ENCODE measurements at regions not wholly inside any gene's neighbourhood (a gene's known extent, or its start where the extent isn't known, plus 50 kb on each side); places are given as distances from the start of the nearest gene placed in this dataset.

GRCh38 chr7:26593393-26593792 is 271.0 kb downstream of the SKAP2 start:
- Histone ChIP-seq H3K9ac (no peak overlapping the region), H3K27me3 (no peaks in the 10 kb centered on the region), H4K20me1 (no peaks in the 10 kb centered on the region), H3K4me3 (no peak overlapping the region), H3K36me3 (no peaks in the 10 kb centered on the region), H3K27ac (no peak overlapping the region), H3K4me2 (no peak overlapping the region), H3K9me3 (replicated peaks in 1 of 11) (no peaks in the 10 kb centered on the region), H3K4me1 (peaks cover 0 to 13% (median 7%) of the 10 kb centered on the region in 10 experiments; a peak in 9 of 20 replicates)
- TF ChIP-seq Cebpa-rat (IDR thresholded peaks at IDR 0.05), result no peak

- H3K36me3 ChIP-seq, result no peaks in the 10 kb centered on the region
- no peak overlapping the region for H3K4me2 ChIP-seq
- no peaks in the 10 kb centered on the region for H3K27me3 ChIP-seq
- H3K27ac ChIP-seq, result no peak overlapping the region
- H3K4me1 ChIP-seq, result peaks cover 0 to 11% (median 7%) of the 10 kb centered on the region in 10 experiments; a peak in 9 of 20 replicates
- H3K9me3 ChIP-seq (replicated peaks in 1 of 11), result no peaks in the 10 kb centered on the region
- no peak overlapping the region for H3K9ac ChIP-seq
- H3K4me3 ChIP-seq, result no peak overlapping the region
- no peaks in the 10 kb centered on the region for H4K20me1 ChIP-seq
- TF ChIP-seq Cebpa-rat (IDR thresholded peaks at IDR 0.05), result no peak
These were observed 270.5 kb downstream of the SKAP2 start for GRCh38 chr7:26593896-26594295.

- Histone ChIP-seq H3K27ac (no peak overlapping the region), H3K36me3 (no peaks in the 10 kb centered on the region), H3K9ac (no peak overlapping the region), H3K4me2 (no peak overlapping the region), H3K4me3 (no peak overlapping the region), H3K9me3 (replicated peaks in 1 of 11) (no peaks in the 10 kb centered on the region), H3K4me1 (peaks cover 0 to 9% (median 7%) of the 10 kb centered on the region in 10 experiments; a peak in 9 of 20 replicates), H3K27me3 (no peaks in the 10 kb centered on the region), H4K20me1 (no peaks in the 10 kb centered on the region)
- TF ChIP-seq Cebpa-rat (IDR thresholded peaks at IDR 0.05), result no peak
These were observed 269.8 kb downstream of the SKAP2 start for GRCh38 chr7:26594553-26594952.

- Histone ChIP-seq H3K9ac (no peak overlapping the region), H3K27me3 (no peaks in the 10 kb centered on the region), H3K9me3 (replicated peaks in 1 of 11) (no peaks in the 10 kb centered on the region), H3K36me3 (no peaks in the 10 kb centered on the region), H3K4me2 (no peak overlapping the region), H3K4me1 (no peaks in the 10 kb centered on the region), H4K20me1 (no peaks in the 10 kb centered on the region), H3K27ac (no peak overlapping the region), H3K4me3 (no peak overlapping the region)
- TF ChIP-seq Cebpa-rat (IDR thresholded peaks at IDR 0.05), result no peak
These were observed 265.5 kb downstream of the SKAP2 start for GRCh38 chr7:26598867-26599266.

- TF ChIP-seq Cebpa-rat (IDR thresholded peaks at IDR 0.05), result no peak
These were observed 264.4 kb downstream of the SKAP2 start for GRCh38 chr7:26599982-26600381.

DNA sequence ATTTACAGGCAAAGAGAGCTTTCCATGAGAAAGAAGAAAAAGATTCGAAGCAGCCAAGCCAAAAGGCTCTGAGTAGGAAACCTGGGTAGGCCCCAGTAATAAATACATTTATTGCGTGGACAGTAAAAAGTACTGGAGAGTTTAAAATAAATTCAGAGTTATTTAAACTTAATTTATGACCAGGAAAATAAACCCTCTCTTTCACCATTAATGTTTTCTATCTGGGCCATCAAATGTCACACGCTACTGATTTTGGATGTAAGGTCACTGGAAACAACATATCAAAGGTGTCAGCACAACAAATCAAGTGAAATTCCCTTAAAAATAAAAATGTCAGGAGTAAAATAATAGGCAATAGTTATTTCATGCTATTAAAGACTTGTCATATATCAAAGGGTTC is 264.0 kb downstream of the SKAP2 start:
- Histone ChIP-seq H3K9me3 (replicated peaks in 1 of 11) (no peaks in the 10 kb centered on the region), H4K20me1 (no peaks in the 10 kb centered on the region), H3K27ac (no peak overlapping the region), H3K36me3 (no peaks in the 10 kb centered on the region), H3K4me3 (no peak overlapping the region), H3K27me3 (no peaks in the 10 kb centered on the region), H3K4me2 (no peak overlapping the region), H3K9ac (no peak overlapping the region), H3K4me1 (no peaks in the 10 kb centered on the region)
- no peak for TF ChIP-seq Cebpa-rat (IDR thresholded peaks at IDR 0.05)

More at GRCh38 chr7:26599982-26600381, 264.4 kb downstream of the SKAP2 start:
- H3K27ac ChIP-seq, result no peak overlapping the region
- H4K20me1 ChIP-seq, result no peaks in the 10 kb centered on the region
- no peak overlapping the region for H3K4me3 ChIP-seq
- no peaks in the 10 kb centered on the region for H3K9me3 ChIP-seq (replicated peaks in 1 of 11)
- H3K9ac ChIP-seq, result no peak overlapping the region
- H3K36me3 ChIP-seq, result no peaks in the 10 kb centered on the region
- H3K4me2 ChIP-seq, result no peak overlapping the region
- no peaks in the 10 kb centered on the region for H3K4me1 ChIP-seq
- no peaks in the 10 kb centered on the region for H3K27me3 ChIP-seq

DNA sequence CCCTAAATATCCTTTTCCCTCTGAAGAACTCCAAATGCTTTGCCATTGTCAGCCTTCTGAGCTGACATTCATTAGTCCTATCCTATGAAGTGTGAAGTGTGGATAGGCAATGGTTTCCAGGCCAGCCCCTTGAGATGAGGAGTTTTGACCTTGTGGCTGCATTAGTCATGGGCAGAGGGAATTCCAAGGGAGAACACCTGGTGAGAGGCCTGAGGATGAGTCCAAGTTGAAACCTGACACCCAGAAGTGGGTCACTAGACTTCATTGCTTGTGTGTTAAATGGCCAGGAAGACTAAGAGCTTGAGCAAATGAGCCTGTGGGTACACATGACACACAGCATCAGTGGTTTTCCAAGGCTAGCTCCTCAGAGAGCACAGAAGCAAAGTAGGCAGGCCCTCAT is 260.8 kb downstream of the SKAP2 start:
- Histone ChIP-seq H3K36me3 (no peaks in the 10 kb centered on the region), H4K20me1 (no peaks in the 10 kb centered on the region), H3K9me3 (replicated peaks in 1 of 11) (no peaks in the 10 kb centered on the region), H3K4me3 (no peak overlapping the region), H3K27ac (no peak overlapping the region), H3K4me1 (no peaks in the 10 kb centered on the region), H3K9ac (no peak overlapping the region), H3K27me3 (no peaks in the 10 kb centered on the region), H3K4me2 (no peak overlapping the region)
- no peak for TF ChIP-seq Cebpa-rat (IDR thresholded peaks at IDR 0.05)

GRCh38 chr7:26608402-26608801 is 256.0 kb downstream of the SKAP2 start:
- TF ChIP-seq Cebpa-rat (IDR thresholded peaks at IDR 0.05), result no peak
- no peak overlapping the region for H3K4me3 ChIP-seq
- no peak overlapping the region for H3K27ac ChIP-seq
- H4K20me1 ChIP-seq, result no peaks in the 10 kb centered on the region
- no peak overlapping the region for H3K4me2 ChIP-seq
- H3K27me3 ChIP-seq, result no peaks in the 10 kb centered on the region
- no peaks in the 10 kb centered on the region for H3K36me3 ChIP-seq
- no peaks in the 10 kb centered on the region for H3K9me3 ChIP-seq (replicated peaks in 1 of 11)
- no peaks in the 10 kb centered on the region for H3K4me1 ChIP-seq
- no peak overlapping the region for H3K9ac ChIP-seq

DNA sequence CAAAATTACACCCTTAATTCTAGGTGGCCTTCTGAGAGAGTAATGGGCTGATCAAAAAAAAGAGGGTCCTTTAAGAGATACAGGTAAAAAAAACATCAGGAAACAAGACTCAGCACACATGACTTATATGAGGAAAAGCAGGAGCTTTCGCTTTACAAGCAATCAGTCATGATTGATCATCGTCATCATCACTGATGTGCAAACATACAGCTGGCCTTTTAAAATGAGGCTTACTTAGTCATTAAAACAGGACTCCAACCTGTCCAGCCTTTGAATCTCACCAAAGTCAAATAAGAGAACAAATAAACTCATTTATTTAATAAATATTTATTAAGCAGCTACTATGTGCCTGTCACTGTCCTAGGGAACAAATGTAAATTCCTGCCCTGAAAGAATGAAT is 255.3 kb downstream of the SKAP2 start:
- Histone ChIP-seq H3K9ac (no peak overlapping the region), H3K27ac (no peak overlapping the region), H3K9me3 (replicated peaks in 1 of 11) (no peaks in the 10 kb centered on the region), H3K4me3 (no peak overlapping the region), H3K36me3 (no peaks in the 10 kb centered on the region), H4K20me1 (no peaks in the 10 kb centered on the region), H3K4me2 (no peak overlapping the region), H3K4me1 (no peaks in the 10 kb centered on the region), H3K27me3 (no peaks in the 10 kb centered on the region)
- no peak for TF ChIP-seq Cebpa-rat (IDR thresholded peaks at IDR 0.05)

- Histone ChIP-seq H3K4me1 (no peaks in the 10 kb centered on the region), H3K4me2 (no peak overlapping the region), H3K27ac (no peak overlapping the region), H4K20me1 (no peaks in the 10 kb centered on the region), H3K9ac (no peak overlapping the region), H3K4me3 (no peak overlapping the region), H3K27me3 (no peaks in the 10 kb centered on the region), H3K36me3 (no peaks in the 10 kb centered on the region), H3K9me3 (replicated peaks in 1 of 11) (no peaks in the 10 kb centered on the region)
- TF ChIP-seq Cebpa-rat (IDR thresholded peaks at IDR 0.05), result no peak
These were observed 254.9 kb downstream of the SKAP2 start for GRCh38 chr7:26609532-26609931.

GRCh38 chr7:26612742-26613141 is 251.6 kb downstream of the SKAP2 start:
- no peaks in the 10 kb centered on the region for H3K27me3 ChIP-seq
- no peaks in the 10 kb centered on the region for H4K20me1 ChIP-seq
- H3K9ac ChIP-seq, result no peak overlapping the region
- H3K4me1 ChIP-seq, result no peaks in the 10 kb centered on the region
- H3K27ac ChIP-seq, result no peak overlapping the region
- no peaks in the 10 kb centered on the region for H3K9me3 ChIP-seq (replicated peaks in 1 of 11)
- TF ChIP-seq Cebpa-rat (IDR thresholded peaks at IDR 0.05), result no peak
- no peak overlapping the region for H3K4me3 ChIP-seq
- H3K36me3 ChIP-seq, result no peaks in the 10 kb centered on the region
- no peak overlapping the region for H3K4me2 ChIP-seq

Measured in BLaER1 treated with 17β-estradiol and CSF1 and Interleukin-3, amounts not matched to agents 10 nM and 100 nM (cell line).